ENCODE measurements at regions not wholly inside any gene's neighbourhood (a gene's known extent, or its start where the extent isn't known, plus 50 kb on each side); places are given as distances from the start of the nearest gene placed in this dataset.

DNA sequence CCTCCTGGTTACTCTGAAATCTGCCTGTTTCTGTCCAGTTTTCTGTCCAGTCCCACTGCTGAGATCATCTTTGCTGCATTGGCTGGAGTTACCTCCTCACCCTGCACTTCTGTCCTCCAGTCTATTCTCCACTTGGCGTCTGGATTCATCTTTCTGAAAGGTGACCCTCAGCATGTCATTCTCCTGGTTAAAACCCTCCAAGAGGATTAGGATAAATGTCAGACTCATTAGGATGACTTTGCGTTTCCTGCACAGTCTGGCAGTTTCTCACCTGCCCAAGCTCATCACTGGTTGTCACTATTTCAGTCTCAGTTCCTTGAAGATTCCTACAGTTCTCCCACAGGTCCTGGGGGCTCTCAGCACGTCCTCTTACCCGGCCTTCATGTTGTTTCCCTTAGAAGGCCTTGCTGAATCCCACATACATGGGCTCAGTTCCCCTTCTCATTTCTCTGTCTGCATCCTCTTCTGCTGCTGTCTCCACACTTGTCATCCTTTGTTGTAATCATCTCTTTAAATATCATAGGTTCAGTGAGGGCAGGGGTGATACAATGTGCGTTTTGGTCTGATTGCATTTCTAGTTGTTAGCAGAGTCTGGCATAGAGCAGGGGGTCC, 374.8 kb downstream of the QKI start:
- DNase-seq (ENCODE audit: extremely low read depth in 1 of 11, low read depth in 9 of 11, low spot score in 4 of 11): no peak

DNA sequence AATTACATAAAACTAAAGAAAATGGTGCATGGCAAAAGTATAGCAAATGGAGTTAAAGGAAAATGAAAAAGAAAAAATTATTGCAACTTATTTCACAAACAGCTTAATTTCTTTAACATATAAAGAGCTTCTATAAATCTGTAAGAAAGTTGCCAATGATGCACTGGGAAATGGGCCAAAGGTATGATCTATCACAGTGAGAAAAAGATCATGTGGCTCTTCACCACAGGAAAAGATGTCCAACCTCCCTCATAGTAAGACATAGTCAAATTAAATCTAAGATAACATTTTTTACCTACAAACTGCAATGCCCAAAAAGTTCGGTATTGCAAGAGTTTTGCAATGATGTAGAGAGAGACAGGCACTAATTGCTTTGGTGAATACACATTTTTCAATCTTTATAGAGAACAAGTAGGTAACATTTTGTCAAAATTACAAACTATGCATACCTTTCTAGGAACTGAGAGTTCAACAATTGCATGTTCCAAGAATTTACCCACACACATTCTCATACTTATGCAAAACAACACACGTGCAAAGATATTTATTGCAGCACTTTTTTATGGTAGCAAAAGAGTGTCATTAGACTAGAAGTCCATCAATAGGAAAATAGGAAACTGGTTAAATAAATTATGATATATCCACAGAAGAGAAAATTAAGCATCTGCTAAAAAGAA, 372.6 kb downstream of the QKI start:
- no peak for DNase-seq (ENCODE audit: extremely low read depth in 1 of 11, low read depth in 9 of 11, low spot score in 4 of 11)

DNA sequence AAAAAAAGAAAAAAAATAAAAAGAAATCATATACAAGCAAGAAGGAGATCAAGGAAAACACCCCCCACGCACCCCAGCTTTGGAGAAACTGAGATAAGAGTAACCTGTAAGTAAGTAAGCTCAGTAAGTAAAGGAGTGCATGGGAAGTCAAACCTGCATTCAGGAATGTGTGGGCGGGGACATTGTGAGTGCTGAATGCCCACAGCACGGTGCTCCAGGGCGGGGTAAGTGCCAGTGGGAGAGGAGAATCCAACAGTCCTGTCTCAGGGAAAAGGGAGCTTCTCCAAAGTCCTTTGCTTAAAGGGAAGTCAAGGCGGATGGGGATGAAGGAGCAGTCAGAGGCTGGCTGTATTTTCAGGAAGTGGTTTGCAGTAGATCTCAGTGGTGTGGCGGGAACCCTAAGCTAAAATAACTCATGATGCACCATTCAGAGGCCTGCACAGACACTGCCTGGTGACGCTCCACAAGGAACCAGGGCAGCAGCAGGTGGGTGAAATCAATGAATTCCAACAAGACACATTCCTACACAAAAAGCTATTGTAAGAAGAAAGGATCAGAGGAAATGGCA, 368.0 kb downstream of the QKI start:
- DNase-seq (ENCODE audit: extremely low read depth in 1 of 11, low read depth in 9 of 11, low spot score in 4 of 11): no peak

DNA sequence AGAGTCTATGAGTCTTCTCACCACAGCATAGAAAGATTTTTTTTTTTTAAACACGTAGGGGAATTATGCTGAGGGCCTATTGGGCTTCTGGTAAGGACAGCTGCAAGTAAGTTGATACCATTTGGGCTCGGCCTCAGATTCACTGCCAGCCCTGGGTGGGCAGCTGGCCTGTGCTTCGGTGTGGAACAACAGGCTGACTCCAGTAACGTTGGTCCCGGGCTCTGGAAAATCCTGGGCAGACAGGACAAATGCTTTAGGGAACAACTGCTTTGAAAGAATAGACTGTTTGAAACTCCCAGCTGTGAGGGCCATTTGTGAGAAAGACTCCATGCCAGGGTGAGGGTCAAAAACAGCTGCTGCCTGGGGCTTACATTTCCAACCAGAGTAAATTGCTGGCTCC, 366.5 kb downstream of the QKI start:
- DNase-seq (ENCODE audit: extremely low read depth in 1 of 11, low read depth in 9 of 11, low spot score in 4 of 11): peak in 6 of 11 donors; percentile 22 to 58 (median 40)

DNA sequence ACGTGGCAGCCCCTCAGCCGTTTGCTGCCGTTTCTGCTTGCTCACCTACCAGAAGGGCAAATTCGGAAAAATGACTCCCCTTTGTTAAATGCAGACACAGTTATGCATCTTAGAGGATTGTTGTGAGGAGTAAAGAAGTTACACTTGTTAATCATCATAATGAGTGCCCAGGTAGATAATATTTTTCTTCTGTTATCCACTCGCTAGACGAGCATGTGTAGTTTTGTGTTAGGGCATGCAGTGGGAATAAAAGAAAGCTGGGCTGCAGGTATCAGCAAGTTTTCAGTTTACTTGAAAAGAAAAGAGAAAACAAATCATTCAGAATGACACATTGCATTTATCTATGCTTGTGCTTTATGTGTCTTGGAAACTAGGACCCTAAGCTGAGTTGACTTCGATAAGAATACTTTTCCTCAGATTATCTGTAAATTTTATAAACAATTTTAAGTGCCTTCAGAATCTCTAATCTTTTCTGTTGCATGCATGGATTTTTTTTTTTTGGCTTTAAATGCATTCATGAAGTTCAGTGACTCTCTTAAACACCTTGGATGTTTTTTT, 365.3 kb downstream of the QKI start:
- DNase-seq (ENCODE audit: extremely low read depth in 1 of 11, low read depth in 9 of 11, low spot score in 4 of 11): no peak

DNA sequence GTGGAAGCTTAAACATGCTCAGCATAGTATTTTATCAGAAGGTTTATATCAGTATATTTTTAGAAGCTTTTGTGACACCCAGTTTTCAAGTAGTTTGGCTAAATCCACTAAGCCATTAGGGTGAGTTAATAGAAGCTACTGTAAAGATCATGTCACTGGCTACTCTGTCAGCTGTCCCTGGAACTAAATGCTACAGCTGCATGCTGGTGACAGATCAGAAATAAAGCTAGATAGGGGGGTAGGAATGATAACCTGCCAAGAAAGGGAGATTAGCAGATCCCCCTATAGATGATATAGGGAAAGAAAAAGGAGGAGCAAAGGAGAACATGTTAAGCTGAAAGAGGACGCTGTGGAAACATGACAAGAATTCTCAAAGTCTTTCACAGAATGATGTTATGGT, 363.2 kb downstream of the QKI start:
- no peak for DNase-seq (ENCODE audit: extremely low read depth in 1 of 11, low read depth in 9 of 11, low spot score in 4 of 11)

DNA sequence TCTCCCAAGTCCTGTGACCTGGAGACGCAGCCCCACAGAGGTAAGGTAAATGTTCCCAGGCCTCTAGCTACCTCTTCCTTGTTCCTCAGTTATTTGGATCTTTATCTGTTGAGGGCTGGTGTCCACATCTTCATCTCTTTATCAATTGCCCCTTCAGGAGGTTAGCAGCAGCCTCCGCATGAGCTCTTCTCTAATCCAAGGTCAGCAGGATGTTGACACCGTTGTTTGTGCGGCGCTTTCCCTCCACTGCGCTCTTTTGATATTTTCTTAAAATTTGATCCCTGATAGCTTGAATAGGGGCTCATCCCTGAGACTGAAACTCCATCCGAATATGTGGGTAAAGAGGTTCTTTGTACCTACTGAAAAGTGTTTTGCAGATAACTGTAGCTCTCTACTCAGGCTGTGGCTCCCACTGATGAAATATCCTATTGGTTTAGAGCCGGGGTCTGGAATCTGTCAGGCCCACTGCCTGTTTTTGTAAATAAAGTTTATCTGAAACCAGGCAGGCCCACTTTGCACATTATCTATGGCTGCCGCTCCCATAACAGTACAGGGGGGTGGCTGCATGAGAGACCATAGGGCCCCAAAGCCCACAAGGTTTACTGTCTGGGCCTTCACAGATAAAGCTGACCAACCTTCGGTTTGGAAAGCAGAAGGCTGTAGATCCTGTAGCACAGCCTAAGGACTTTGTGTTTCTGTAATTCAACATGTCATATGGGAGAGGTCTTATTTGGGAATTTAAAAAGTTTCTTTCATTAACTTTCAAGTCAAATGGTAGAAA, 362.6 kb downstream of the QKI start:
- DNase-seq (ENCODE audit: extremely low read depth in 1 of 11, low read depth in 9 of 11, low spot score in 4 of 11): no peak

DNA sequence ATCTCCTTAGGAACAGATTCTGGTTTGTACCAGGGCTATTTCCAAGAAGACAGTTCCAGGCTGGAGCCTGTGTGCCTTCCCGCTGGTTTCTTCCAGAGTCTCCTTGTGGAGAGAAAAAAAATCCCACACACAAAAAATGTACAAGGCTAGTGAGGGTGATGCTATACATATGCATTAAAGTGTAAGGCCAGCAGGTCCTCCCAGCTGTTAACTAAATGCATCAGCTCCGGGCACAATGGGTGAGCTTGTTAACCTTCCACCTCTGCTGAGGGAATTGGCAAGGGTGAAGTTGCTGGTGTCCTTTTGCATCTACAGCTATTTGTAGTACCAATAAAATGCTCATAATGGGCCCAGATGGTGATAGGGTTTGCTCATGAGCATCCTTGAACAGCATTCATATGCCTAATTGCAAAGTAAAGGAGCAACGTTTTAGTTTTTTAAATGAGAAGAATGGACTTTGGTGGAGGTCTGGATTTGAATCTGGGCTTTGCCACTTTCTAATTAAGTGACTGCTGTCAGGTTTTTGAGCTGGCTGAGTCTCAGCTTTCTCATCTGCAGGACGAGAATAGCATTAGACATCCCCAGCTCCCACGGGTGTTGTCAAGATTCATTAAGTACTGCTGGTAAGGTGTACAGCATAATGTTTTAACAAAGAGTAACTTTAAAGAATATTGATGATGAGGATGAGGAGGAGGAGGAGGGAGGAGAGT, 361.8 kb downstream of the QKI start:
- DNase-seq (ENCODE audit: extremely low read depth in 1 of 11, low read depth in 9 of 11, low spot score in 4 of 11): no peak

DNA sequence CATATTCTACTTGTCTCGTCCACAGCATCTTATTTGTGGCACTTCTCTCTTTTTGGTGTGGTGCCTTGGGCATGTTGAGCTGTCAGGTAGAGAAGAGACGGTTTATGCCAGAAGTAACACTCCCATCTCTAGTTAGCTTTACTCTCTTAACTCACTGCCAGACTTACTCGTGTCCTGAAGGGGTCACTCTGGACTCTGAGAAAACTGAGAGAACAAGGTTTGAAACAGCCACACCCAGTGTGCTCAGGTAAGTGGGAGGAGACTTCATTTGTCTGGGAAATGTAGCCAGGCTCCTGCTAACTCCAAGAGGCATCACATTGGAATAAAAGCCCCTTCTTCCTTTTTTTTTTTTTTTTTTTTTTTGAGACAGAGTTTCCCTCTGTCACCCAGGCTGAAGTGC, 360.8 kb downstream of the QKI start:
- DNase-seq (ENCODE audit: extremely low read depth in 1 of 11, low read depth in 9 of 11, low spot score in 4 of 11): no peak

DNA sequence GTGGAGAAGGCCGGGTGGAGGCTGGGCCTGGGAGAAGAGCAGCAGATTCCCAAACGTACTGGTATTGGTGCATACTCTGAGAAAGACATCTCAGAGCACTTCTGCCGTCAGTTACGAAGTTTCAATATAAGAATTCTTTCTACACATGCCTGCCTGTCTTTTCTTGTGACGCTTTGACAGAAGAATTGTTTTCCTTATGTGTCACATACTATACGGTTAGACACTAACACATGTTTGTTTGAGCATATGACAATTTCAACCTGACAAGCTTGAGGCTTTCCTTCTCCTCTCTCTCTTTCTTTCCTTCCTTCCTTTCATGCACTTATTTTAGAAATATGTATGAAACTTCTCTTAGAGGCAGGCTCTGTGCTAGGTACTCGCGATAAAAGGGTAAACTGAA, 360.0 kb downstream of the QKI start:
- DNase-seq (ENCODE audit: extremely low read depth in 1 of 11, low read depth in 9 of 11, low spot score in 4 of 11): no peak

DNA sequence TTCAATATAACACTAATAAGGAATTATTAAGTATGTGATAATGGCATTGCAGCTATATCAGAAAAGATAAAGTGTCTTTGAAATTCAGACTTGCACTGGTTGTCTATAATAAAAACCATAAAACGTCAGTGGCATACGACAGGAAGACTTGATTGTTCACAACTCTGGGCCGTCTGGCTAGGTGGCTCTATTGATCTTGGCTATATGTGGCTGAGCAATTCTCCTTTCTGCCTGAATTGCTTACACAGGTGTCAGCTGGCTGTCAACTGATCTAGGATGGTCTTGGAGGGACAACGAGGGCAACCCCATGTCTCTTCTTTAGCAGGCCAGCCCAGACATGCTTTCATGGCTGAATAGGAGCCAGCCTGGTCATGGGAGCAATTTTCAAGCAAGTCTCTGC, 359.1 kb downstream of the QKI start:
- DNase-seq (ENCODE audit: extremely low read depth in 1 of 11, low read depth in 9 of 11, low spot score in 4 of 11): no peak

DNA sequence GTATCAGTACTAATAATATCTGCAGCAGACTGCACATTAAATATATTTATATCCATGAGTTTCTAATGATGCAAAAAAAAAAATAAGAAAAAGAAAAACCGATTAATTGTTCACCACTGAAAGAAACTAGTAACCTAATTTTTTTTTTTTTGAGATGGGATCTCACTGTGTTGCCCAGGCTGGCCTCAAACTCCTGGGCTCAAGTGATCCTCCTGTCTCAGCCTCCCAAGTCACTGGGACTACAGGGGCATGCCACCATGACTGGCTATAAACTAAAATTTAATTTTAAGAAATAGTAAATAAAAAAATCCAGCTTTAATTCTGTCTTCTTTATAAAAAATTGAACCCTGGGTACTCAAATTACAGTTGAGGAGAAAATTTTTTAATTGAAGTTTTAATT, 358.2 kb downstream of the QKI start:
- no peak for DNase-seq (ENCODE audit: extremely low read depth in 1 of 11, low read depth in 9 of 11, low spot score in 4 of 11)

DNA sequence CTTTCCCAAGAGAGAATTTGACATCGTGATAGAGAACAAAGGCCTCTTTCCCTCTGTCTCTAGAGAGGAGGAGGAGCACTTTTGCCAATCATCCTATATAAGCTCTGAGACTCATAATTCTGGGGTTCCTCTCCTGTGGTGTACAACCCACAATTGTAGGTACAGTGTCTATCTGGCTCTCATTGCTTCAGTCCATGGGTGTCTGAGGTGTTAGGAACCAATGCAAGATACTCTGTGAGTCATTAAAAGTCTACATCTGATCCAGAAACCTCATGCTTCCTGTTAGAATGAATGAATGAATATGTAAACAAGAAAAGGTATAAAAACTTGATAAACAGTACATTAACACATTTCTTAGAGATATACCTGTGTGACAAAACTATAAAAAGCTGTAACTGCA, 356.7 kb downstream of the QKI start:
- no peak for DNase-seq (ENCODE audit: extremely low read depth in 1 of 11, low read depth in 9 of 11, low spot score in 4 of 11)

DNA sequence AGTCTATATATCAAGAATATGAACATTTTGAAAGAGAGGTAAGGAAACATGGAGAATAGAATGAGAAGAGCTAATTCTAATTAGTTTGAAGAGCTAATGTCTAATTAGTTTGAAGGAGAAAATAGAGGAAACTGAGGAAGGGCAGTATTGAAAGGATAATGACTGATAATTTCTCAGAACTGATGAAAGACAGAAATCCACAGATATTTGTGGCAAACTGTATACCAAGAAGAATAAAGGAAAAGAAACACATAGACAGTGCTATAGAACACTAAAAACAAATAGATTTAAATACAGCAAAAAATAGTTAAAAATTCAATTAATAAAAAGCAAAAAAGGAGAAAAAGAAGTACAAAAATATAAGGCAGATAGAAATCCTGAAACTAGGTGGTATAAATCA, 354.4 kb downstream of the QKI start:
- DNase-seq (ENCODE audit: extremely low read depth in 1 of 11, low read depth in 9 of 11, low spot score in 4 of 11): no peak

DNA sequence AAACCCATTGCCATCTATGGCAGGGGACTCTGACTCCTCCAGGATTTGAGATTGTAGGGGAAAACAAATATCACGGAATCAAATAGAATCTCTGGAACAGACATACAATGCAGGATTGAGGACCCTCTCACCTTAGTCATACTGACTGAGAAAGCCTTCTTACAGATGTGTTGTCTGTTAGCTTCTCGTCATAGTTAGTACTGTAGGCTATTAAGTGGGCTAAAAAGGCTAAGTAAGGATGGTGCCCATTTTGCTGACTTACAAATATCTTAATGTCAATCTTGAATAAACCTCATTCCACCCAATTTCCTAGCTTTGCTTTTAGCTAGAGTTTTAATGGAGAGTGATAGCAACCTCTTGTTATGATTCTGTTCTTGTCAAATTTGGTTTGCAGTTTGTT, 352.4 kb downstream of the QKI start:
- no peak for DNase-seq (ENCODE audit: extremely low read depth in 1 of 11, low read depth in 9 of 11, low spot score in 4 of 11)

DNA sequence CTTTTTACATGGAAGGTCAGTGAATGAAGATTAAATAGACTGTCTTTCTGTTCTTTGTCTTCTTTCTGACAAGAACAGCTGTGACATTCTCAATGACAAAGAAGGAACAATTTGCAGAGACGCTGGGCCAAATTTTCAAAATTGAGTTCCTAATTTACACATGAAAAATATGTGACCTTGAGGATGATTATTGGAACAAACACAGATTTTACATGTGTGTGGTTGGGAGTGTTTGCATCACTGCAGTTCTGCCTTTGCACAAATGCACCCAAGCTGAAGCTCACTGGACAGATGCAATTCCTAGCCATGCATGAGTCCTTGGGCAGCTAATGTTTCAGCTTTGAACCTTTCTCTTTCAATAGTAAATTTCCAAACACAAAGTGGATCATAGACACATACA, 350.8 kb downstream of the QKI start:
- DNase-seq (ENCODE audit: extremely low read depth in 1 of 11, low read depth in 9 of 11, low spot score in 4 of 11): no peak

DNA sequence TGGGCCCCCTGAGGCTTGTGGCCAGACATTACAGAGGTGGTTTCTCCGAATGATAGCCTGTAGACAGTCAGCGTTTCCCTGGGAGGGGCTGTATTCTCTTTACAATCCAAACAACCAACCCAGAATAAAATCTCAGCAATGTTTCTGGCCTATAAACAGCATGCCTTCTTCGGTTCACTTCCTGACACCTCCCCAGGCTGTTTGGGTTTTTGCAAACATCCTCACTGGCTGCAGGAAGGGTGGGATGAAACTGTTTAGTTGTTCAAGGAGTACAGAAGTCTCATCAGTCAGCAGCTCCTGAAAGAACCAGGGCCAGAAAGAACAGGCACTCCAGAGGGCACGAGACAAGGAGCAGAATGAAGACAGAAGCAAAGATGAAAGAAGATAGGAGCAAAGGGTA, 350.0 kb downstream of the QKI start:
- DNase-seq (ENCODE audit: extremely low read depth in 1 of 11, low read depth in 9 of 11, low spot score in 4 of 11): no peak

DNA sequence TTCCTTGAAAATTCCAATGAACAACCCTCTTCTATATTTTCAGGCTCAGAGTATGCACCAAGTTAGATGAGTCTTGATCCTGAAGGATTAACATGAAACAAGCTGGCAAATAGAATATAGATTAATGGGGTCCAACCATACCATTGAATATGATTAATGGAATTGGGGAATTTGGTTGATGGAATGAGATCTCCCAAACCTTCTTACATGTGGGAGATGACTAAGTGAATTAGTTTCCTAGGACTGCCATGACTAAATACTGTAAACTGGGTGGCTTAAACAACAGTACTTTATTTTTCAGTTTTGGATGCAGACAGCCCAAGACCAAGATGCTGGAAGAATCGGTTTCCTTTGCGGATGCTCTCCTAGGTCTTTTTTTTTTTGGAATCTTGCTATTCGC, 347.0 kb downstream of the QKI start:
- no peak for DNase-seq (ENCODE audit: extremely low read depth in 1 of 11, low read depth in 9 of 11, low spot score in 4 of 11)

DNA sequence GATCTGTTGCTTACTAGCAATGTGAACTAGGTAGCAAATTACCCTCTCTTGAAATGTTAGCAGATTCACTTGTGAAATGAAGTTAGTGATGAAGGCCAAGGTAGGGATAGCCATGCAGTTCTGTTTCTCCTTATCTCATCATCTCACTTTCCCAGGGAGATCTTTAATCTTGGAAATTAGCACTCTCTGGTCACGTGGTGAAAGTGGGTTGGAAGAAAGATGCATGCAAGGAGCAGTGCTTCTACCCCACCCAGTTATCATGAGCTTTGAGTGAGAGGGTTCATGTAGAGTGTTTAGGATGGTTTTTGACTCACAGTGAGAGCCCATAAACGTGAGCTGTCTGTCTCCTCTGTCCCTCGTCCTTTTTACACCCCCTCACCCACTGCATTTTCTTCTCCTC, 346.3 kb downstream of the QKI start:
- no peak for DNase-seq (ENCODE audit: extremely low read depth in 1 of 11, low read depth in 9 of 11, low spot score in 4 of 11)

Data from renal cortex interstitium (tissue), 11 donors.